NCI-H2196 treated with DMSO at 0.1 percent for 48 hours (cell line): ENCODE measurements at regions not wholly inside any gene's neighbourhood (a gene's known extent, or its start where the extent isn't known, plus 50 kb on each side); places are given as distances from the start of the nearest gene placed in this dataset.
"Not testable (repeated sequence)": the region's sequence is repeated elsewhere in the genome, so short reads cannot be mapped to it uniquely, and the experiment has no call there.

Experiments used
- DNase-seq: peaks from one replicate; lab custom pipeline; 2025; ENCODE audit not compliant: unreplicated experiment; lab: John Stamatoyannopoulos, UW

GRCh38 chr6:168915855-168916254 lies 337.8 kb downstream of the THBS2 start:
- no peak for DNase-seq

- DNase-seq: no peak
Measured at GRCh38 chr6:168915242-168915641, 338.4 kb downstream of the THBS2 start.

GRCh38 chr6:168913866-168914469 lies 339.7 kb downstream of the THBS2 start:
- no peak for DNase-seq

- DNase-seq: not testable (repeated sequence)
Measured at GRCh38 chr6:168913231-168913865, 340.3 kb downstream of the THBS2 start.

GRCh38 chr6:168909288-168909687 lies 344.4 kb downstream of the THBS2 start:
- no peak for DNase-seq

GRCh38 chr6:168908887-168909286 lies 344.8 kb downstream of the THBS2 start:
- DNase-seq: no peak

GRCh38 chr6:168908166-168908565 lies 345.5 kb downstream of the THBS2 start:
- no peak for DNase-seq

- DNase-seq: no peak
Measured at GRCh38 chr6:168906391-168906790, 347.3 kb downstream of the THBS2 start.

GRCh38 chr6:168905451-168906090 lies 348.1 kb downstream of the THBS2 start:
- DNase-seq: no peak

- DNase-seq: no peak
Measured at GRCh38 chr6:168903613-168904345, 349.9 kb downstream of the THBS2 start.

GRCh38 chr6:168902075-168902474 lies 351.6 kb downstream of the THBS2 start:
- DNase-seq: no peak

- no peak for DNase-seq
Measured at GRCh38 chr6:168901076-168901475, 352.6 kb downstream of the THBS2 start.

GRCh38 chr6:168896321-168896720 lies 357.3 kb downstream of the THBS2 start:
- no peak for DNase-seq

GRCh38 chr6:168895102-168895812 lies 358.4 kb downstream of the THBS2 start:
- DNase-seq: peak; percentile 25

- no peak for DNase-seq
Measured at GRCh38 chr6:168892031-168892430, 361.6 kb downstream of the THBS2 start.

- no peak for DNase-seq
Measured at GRCh38 chr6:168890981-168891365, 362.7 kb downstream of the THBS2 start.

GRCh38 chr6:168890306-168890980 lies 363.2 kb downstream of the THBS2 start:
- DNase-seq: no peak

- no peak for DNase-seq
Measured at GRCh38 chr6:168888786-168889345, 364.8 kb downstream of the THBS2 start.

GRCh38 chr6:168888102-168888501 lies 365.5 kb downstream of the THBS2 start:
- no peak for DNase-seq

GRCh38 chr6:168887621-168888020 lies 366.0 kb downstream of the THBS2 start:
- DNase-seq: no peak
